ENCODE measurements at regions not wholly inside any gene's neighbourhood (a gene's known extent, or its start where the extent isn't known, plus 50 kb on each side); places are given as distances from the start of the nearest gene placed in this dataset.

GRCh38 chr14:78104655-78105054 is 65.5 kb upstream of the NRXN3 start:
- TF ChIP-seq PBX3 (IDR thresholded peaks at IDR 0.05), result no peak
- no peak for TF ChIP-seq CTCF (IDR thresholded peaks at IDR 0.05)
- no peak for TF ChIP-seq ZBTB33 (IDR thresholded peaks at IDR 0.05; ENCODE audit: borderline replicate concordance, low read depth)
- no peak for TF ChIP-seq TEAD4 (IDR thresholded peaks at IDR 0.05; ENCODE audit: borderline replicate concordance, insufficient read depth)
- TF ChIP-seq USF2 (IDR thresholded peaks at IDR 0.05; ENCODE audit: borderline replicate concordance, low read depth, low read length), result no peak
- TF ChIP-seq NRF1 (IDR thresholded peaks at IDR 0.05; ENCODE audit: low read depth, low read length), result no peak
- no peak for TF ChIP-seq FOXJ3 (CRISPR knock-in tag; IDR thresholded peaks at IDR 0.05)
- TF ChIP-seq YY1 (IDR thresholded peaks at IDR 0.05; ENCODE audit: low read depth), result no peak
